Breast epithelium (tissue), 4 donors: ENCODE measurements at regions not wholly inside any gene's neighbourhood (a gene's known extent, or its start where the extent isn't known, plus 50 kb on each side); places are given as distances from the start of the nearest gene placed in this dataset.

Experiments used
- DNase-seq, 2 donors: peaks; one replicate each; pipeline ENCODE4 v3.0.0-alpha.2; 2019; ENCODE audit warnings: low spot score in 2 of 2
- H3K27ac ChIP-seq, 2 donors: fragments of 200-600 bp; sonication (generic) in 1 of 2; one replicate each; pipeline ENCODE4 v1.5.1; 2016 to 2019; ENCODE audit warnings: mild to moderate bottlenecking in 1 of 2
- H3K27me3 ChIP-seq, 2 donors: fragments of 200-600 bp; sonication (generic) in 1 of 2; one replicate each; pipeline versions ENCODE4 v1.5.1 to v1.6.0; 2017 to 2019; ENCODE audit warnings: control low read depth in 1 of 2, mild to moderate bottlenecking in 1 of 2
- H3K36me3 ChIP-seq: fragments of 200-600 bp; one replicate; pipeline ENCODE4 v1.5.1; 2019
- H3K4me1 ChIP-seq, 2 donors: fragments of 200-600 bp; sonication (generic); one replicate each; pipeline ENCODE4 v1.5.1; 2016 to 2019; ENCODE audit warnings: control low read depth in 1 of 2
- H3K4me3 ChIP-seq, 3 donors: fragments of 200-600 bp; sonication (generic); 1 replicate in 2 of 3; 2 replicates in 1 of 3; pipeline ENCODE4 v1.5.1; 2016 to 2019; ENCODE audit warnings: mild to moderate bottlenecking in 3 of 3, moderate library complexity in 2 of 3
- H3K9me3 ChIP-seq, 2 donors: fragments of 200-600 bp; sonication (generic) in 1 of 2; one replicate each; pipeline ENCODE4 v1.5.1; 2016 to 2019; ENCODE audit warnings: control low read depth in 1 of 2
- POLR2A ChIP-seq: fragments of 450-650 bp; IDR thresholded peaks from one replicate; pipeline ENCODE4 v1.6.1; 2016; ENCODE audit warnings: antibody characterized with exemption, mild to moderate bottlenecking, moderate library complexity
- POLR2AphosphoS5 ChIP-seq, 3 donors: sonication (generic); formaldehyde crosslinking; IDR thresholded peaks; one replicate each; pipeline ENCODE4 v1.6.1; 2017; ENCODE audit warnings: antibody characterized with exemption in 3 of 3
- intact Hi-C: fragments of 100-400 bp; cut with DNase I; formaldehyde crosslinking; loops from one replicate; pipeline ENCODE4 v1.15.1; 2023; ENCODE audit warnings: low total_unique reads
- TF ChIP-seq, protein P1 (sequence below), 3 donors: fragments of 450-650 bp; IDR thresholded peaks; one replicate each; pipeline ENCODE4 v1.5.1; 2016 to 2017; ENCODE audit warnings: antibody characterized with exemption in 3 of 3, mild to moderate bottlenecking in 3 of 3, moderate library complexity in 3 of 3

DNA sequence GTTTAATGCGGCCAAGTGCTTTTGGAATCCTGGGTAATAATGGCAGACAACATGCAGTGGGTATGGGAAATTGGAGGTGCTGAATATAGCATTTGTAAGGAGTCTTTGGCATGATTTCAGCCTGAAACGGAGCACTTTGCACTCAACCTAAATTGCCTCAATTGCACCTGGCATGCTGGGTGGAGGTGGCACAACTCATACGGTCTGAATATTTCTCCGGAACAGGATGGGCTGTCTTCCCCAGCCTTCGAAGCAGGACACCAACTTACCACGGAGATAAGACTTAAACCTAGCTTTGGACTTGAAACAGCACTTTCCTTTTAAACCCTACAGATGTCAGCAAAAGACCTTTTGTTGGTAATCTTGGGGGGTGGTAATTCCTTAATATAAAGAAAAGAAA, 153.7 kb upstream of the SRRM4 start:
- no peak for TF ChIP-seq POLR2AphosphoS5 (IDR thresholded peaks at IDR 0.05)
- TF ChIP-seq, protein P1, sequence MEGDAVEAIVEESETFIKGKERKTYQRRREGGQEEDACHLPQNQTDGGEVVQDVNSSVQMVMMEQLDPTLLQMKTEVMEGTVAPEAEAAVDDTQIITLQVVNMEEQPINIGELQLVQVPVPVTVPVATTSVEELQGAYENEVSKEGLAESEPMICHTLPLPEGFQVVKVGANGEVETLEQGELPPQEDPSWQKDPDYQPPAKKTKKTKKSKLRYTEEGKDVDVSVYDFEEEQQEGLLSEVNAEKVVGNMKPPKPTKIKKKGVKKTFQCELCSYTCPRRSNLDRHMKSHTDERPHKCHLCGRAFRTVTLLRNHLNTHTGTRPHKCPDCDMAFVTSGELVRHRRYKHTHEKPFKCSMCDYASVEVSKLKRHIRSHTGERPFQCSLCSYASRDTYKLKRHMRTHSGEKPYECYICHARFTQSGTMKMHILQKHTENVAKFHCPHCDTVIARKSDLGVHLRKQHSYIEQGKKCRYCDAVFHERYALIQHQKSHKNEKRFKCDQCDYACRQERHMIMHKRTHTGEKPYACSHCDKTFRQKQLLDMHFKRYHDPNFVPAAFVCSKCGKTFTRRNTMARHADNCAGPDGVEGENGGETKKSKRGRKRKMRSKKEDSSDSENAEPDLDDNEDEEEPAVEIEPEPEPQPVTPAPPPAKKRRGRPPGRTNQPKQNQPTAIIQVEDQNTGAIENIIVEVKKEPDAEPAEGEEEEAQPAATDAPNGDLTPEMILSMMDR (IDR thresholded peaks at IDR 0.05): no peak
- TF ChIP-seq POLR2A: no peak
- intact Hi-C loops: no loop called here
- H3K9me3 ChIP-seq: peaks cover 8 to 12% of the 10 kb centered on the region in 2 donors
- no peaks in the 10 kb centered on the region for H3K27me3 ChIP-seq
- H3K4me3 ChIP-seq: no peak overlapping the region
- no peak overlapping the region for H3K27ac ChIP-seq
- H3K4me1 ChIP-seq: no peaks in the 10 kb centered on the region
- no peaks in the 10 kb centered on the region for H3K36me3 ChIP-seq
- no peak for DNase-seq

DNA sequence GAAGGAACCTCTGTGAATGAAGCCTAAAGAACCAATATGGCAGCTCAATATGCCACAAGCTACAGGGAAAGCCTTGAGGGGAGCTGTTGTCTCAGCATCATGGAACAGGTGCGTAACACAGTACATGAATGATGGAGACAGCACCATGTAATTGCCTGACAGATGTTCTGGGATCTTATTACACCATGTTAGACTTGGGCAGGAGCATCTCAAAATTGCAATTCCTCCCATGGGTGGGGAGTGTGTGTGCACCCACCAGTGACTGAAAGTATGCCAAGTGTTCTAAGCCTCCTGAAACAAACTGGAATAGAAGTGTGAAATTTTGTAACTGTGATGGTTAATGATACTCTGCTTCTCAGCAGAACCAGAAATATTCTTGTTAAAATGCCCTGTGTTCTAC, 151.0 kb upstream of the SRRM4 start:
- H3K4me1 ChIP-seq: no peaks in the 10 kb centered on the region
- H3K27me3 ChIP-seq: no peaks in the 10 kb centered on the region
- peaks cover 4 to 12% of the 10 kb centered on the region in 2 donors for H3K9me3 ChIP-seq
- H3K27ac ChIP-seq: no peak overlapping the region
- DNase-seq: no peak
- intact Hi-C loops: no loop called here
- no peaks in the 10 kb centered on the region for H3K36me3 ChIP-seq
- no peak overlapping the region for H3K4me3 ChIP-seq
- TF ChIP-seq, protein P1 (IDR thresholded peaks at IDR 0.05): no peak
- TF ChIP-seq POLR2AphosphoS5 (IDR thresholded peaks at IDR 0.05): no peak
- no peak for TF ChIP-seq POLR2A

DNA sequence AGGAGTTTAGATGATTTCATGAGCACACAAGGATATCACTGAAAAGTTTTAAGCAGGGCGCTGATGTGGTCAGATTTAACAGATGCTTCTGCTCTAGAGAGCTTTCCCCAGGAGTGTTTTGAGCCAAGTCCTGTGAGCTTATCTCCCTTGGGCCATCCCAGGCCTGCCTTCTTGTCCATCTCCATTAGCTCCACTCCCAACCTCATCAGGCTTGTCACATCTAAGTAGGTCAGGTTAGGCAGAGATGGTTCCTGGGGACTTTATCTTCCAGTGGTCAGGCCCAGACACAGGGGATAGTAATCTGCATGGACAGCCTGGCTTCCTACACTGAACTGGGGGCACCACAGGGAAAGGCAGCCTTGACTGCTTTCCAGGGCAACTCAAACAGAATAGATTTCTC, 145.4 kb upstream of the SRRM4 start:
- Histone ChIP-seq H3K4me1 (no peaks in the 10 kb centered on the region), H3K27me3 (no peaks in the 10 kb centered on the region), H3K27ac (no peak overlapping the region), H3K9me3 (no peaks in the 10 kb centered on the region), H3K36me3 (no peaks in the 10 kb centered on the region), H3K4me3 (no peak overlapping the region)
- intact Hi-C loops: no loop called here
- TF ChIP-seq POLR2A: no peak
- TF ChIP-seq, protein P1 (IDR thresholded peaks at IDR 0.05): no peak
- TF ChIP-seq POLR2AphosphoS5 (IDR thresholded peaks at IDR 0.05): no peak
- no peak for DNase-seq

DNA sequence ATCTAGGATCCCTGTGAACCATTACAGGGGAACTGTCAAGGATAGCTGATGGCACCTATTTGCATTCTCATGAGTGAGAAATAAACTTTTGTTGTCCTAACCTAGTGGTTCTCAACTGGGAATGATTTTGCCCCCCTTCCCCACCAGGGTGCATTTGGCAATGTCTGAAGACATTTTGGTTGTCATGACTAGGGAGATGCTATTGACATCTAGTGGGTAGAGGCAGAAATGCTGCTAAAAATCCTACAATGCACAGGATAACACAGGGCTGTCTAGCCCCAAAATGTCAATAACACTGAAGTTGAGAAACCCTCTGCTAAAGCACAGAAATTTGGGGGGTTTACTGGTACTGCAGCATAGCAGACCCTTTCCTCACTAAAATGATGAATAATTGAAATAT, 140.9 kb upstream of the SRRM4 start:
- H3K27me3 ChIP-seq: peaks cover 0 to 7% of the 10 kb centered on the region in 2 donors
- no peaks in the 10 kb centered on the region for H3K4me1 ChIP-seq
- TF ChIP-seq, protein P1 (IDR thresholded peaks at IDR 0.05): no peak
- TF ChIP-seq POLR2AphosphoS5 (IDR thresholded peaks at IDR 0.05) (no peak), POLR2A (no peak)
- H3K27ac ChIP-seq: no peak overlapping the region
- intact Hi-C loops: no loop called here
- no peaks in the 10 kb centered on the region for H3K9me3 ChIP-seq
- H3K36me3 ChIP-seq: no peaks in the 10 kb centered on the region
- DNase-seq: no peak
- H3K4me3 ChIP-seq: no peak overlapping the region

DNA sequence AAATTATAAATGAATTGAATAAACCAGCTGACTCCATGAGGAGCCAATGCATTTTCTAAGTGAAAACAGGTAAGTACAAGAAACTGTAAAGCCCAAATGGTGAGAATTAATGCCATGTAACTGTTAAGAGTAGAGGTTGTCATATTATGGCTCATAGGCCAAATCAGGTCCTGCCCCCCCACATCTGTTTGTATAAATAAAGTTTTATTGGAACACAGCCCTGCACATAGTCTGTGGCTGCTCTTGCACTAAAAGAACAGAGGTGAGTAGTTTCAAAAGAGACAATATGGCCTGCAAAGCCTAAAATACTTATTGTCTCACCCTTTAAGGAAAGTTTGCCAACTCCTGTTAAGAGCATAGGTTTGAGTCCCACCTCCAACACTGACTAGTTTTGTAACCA, 140.5 kb upstream of the SRRM4 start:
- H3K4me3 ChIP-seq: no peak overlapping the region
- H3K9me3 ChIP-seq: no peaks in the 10 kb centered on the region
- TF ChIP-seq POLR2A: no peak
- TF ChIP-seq, protein P1 (IDR thresholded peaks at IDR 0.05): no peak
- H3K4me1 ChIP-seq: no peaks in the 10 kb centered on the region
- DNase-seq: no peak
- H3K36me3 ChIP-seq: no peaks in the 10 kb centered on the region
- no peak overlapping the region for H3K27ac ChIP-seq
- intact Hi-C loops: no loop called here
- peaks cover 0 to 7% of the 10 kb centered on the region in 2 donors for H3K27me3 ChIP-seq
